Left ventricle myocardium inferior (tissue), 1 donor: ENCODE measurements at regions not wholly inside any gene's neighbourhood (a gene's known extent, or its start where the extent isn't known, plus 50 kb on each side); places are given as distances from the start of the nearest gene placed in this dataset.

Experiments
- DNase-seq: peaks from one replicate; pipeline ENCODE4 v3.0.0-alpha.2; 2020
- H3K27ac ChIP-seq: fragments of 200-600 bp; replicated peaks from 2 replicates; pipeline ENCODE4 v1.8.0; 2021
- H3K27me3 ChIP-seq: fragments of 200-600 bp; 2 replicates; pipeline ENCODE4 v1.8.0; 2021; ENCODE audit warnings: low read depth
- H3K36me3 ChIP-seq: fragments of 200-600 bp; 2 replicates; pipeline ENCODE4 v1.8.0; 2021
- H3K4me1 ChIP-seq: fragments of 200-600 bp; 2 replicates; pipeline ENCODE4 v1.8.0; 2021
- H3K4me3 ChIP-seq: fragments of 200-600 bp; 2 replicates; pipeline ENCODE4 v1.8.0; 2021; ENCODE audit warnings: mild to moderate bottlenecking, moderate library complexity
- H3K9me3 ChIP-seq: fragments of 200-600 bp; replicated peaks from 2 replicates; pipeline ENCODE4 v1.8.0; 2021
- intact Hi-C: fragments of 100-400 bp; cut with micrococcal nuclease; formaldehyde crosslinking; loops from one replicate; pipeline ENCODE4 v1.11.0; 2022
- TF ChIP-seq, protein P1 (sequence below): fragments of 200-600 bp; IDR thresholded peaks from 2 replicates; pipeline ENCODE4 v1.8.0; 2021; ENCODE audit warnings: antibody characterized with exemption, mild to moderate bottlenecking, borderline replicate concordance
- donor health status: DM: no; HTN: yes; CAD: no; lungs with severe emphysema.

DNA sequence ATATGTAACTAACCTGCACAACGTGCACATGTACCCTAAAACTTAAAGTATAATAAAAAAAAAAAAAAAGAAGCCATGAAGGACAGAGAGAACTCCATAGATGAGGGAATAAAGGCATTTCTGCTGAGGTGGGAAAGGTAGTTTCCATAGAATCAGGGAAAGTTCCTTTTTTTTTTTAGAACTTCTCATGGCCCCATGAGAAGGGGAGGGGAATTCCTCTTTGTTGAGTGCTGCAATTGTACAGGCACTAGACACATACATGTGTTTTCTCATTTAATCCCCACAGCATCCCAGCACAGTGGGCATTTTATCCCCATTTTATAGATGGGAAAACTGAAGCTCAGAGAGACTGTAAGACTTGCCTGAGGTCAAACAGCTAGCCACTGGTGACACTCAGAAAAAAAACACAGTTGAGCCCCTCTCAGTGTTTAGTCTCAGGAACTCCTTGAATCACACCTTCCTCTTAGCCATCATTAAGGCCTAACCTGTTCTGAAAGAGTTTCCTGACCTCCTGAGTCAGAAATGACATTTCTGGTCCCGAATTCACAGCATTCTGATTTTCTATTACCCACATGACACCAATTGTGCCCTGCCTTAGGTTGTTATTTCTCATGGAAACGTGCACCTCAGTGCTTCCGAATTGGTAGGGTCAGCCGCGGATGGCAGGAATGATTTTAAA is 189.3 kb upstream of the G2E3 start:
- H3K36me3 ChIP-seq: no peaks in the 10 kb centered on the region
- no peak overlapping the region for H3K4me3 ChIP-seq
- DNase-seq: no peak
- intact Hi-C loops: no loop called here
- H3K9me3 ChIP-seq: no peaks in the 10 kb centered on the region
- H3K27me3 ChIP-seq: peaks cover 13% of the 10 kb centered on the region
- H3K27ac ChIP-seq: no peak overlapping the region
- TF ChIP-seq, protein P1, sequence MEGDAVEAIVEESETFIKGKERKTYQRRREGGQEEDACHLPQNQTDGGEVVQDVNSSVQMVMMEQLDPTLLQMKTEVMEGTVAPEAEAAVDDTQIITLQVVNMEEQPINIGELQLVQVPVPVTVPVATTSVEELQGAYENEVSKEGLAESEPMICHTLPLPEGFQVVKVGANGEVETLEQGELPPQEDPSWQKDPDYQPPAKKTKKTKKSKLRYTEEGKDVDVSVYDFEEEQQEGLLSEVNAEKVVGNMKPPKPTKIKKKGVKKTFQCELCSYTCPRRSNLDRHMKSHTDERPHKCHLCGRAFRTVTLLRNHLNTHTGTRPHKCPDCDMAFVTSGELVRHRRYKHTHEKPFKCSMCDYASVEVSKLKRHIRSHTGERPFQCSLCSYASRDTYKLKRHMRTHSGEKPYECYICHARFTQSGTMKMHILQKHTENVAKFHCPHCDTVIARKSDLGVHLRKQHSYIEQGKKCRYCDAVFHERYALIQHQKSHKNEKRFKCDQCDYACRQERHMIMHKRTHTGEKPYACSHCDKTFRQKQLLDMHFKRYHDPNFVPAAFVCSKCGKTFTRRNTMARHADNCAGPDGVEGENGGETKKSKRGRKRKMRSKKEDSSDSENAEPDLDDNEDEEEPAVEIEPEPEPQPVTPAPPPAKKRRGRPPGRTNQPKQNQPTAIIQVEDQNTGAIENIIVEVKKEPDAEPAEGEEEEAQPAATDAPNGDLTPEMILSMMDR: no peak
- no peaks in the 10 kb centered on the region for H3K4me1 ChIP-seq

DNA sequence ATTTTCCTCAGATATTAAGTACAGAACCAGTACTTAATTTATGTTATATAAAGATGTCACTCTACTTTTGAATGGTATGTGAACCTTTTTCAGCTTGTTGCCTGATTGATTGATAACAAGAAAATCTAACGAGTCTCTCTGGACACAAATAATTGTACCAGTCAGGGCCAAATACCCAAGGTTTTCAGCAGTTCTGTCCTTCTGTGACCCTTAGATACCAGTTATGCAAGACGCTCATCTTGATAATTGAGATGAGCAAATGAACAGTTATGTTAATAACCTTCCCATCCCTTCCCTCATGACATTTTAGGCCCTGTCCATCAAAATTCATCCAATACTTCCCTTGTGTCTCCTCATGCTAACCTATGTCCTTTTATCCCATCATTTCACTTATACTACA is 185.9 kb upstream of the G2E3 start:
- H3K9me3 ChIP-seq: no peaks in the 10 kb centered on the region
- intact Hi-C loops: no loop called here
- H3K27me3 ChIP-seq: peaks cover 19% of the 10 kb centered on the region

DNA sequence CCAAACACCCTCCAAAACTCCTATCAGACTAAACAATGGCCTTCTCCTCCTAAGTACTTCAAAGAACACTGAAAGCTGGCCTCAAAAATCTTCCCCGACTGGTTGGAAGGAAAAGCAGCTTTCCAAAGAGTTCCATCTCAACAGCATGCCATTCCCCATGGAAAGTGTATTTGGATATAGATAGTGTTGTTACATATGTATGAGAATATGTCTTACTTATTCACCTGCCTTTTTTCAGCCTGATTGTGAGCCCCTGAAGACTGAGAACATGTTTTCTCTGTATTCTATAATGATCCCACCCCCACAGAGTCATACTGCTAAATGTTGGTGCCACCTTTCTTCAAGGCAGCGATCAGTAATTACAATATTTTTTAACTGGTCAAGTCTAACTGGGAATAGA is 185.4 kb upstream of the G2E3 start:
- Histone ChIP-seq H3K4me3 (no peak overlapping the region), H3K9me3 (no peaks in the 10 kb centered on the region), H3K27ac (no peak overlapping the region), H3K27me3 (peaks cover 19% of the 10 kb centered on the region), H3K36me3 (no peaks in the 10 kb centered on the region), H3K4me1 (no peaks in the 10 kb centered on the region)
- intact Hi-C loops: no loop called here
- TF ChIP-seq, protein P1: no peak
- DNase-seq: no peak

More for the DNA sequence above, 185.9 kb upstream of the G2E3 start:
- no peaks in the 10 kb centered on the region for H3K4me1 ChIP-seq
- H3K4me3 ChIP-seq: no peak overlapping the region
- no peaks in the 10 kb centered on the region for H3K36me3 ChIP-seq
- TF ChIP-seq, protein P1: no peak
- no peak for DNase-seq
- H3K27ac ChIP-seq: no peak overlapping the region

DNA sequence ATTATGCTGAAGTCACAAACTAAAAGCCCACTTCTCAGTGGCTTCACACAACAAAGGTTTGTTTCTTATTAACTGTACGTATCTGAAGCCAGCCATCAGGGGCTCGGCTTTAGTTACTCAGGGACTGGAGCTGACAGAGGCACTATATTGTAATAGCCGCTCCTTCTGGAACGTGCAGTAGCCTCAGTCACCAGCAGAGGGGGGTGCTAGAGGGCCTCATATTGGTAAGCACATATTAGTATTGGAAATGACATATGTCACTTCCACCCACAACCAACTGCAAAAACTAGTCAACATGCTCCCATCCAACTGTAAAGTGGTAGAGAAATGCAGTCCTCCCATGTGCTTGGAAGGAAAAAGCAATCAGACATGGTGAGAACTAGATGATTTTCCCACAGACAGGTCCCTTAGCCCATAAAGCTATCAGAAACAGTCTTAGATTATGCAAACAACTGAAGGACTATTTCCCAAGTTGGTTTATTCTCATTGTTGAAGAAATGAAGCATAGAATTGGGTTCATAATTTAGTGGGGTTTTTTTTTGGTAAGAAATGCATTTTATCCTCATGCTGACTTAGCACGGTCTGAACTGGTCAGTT is 183.6 kb upstream of the G2E3 start:
- TF ChIP-seq, protein P1: peak; percentile 85
- Histone ChIP-seq H3K4me3 (no peak overlapping the region), H3K36me3 (no peaks in the 10 kb centered on the region), H3K27ac (no peak overlapping the region), H3K9me3 (no peaks in the 10 kb centered on the region), H3K4me1 (no peaks in the 10 kb centered on the region), H3K27me3 (peaks cover 15% of the 10 kb centered on the region)
- intact Hi-C loops: loop anchor here (5.0 kb wide), 1 partner anchor 147 kb away; no protein-coding TSS in a partner anchor
- peak; percentile 47 for DNase-seq

DNA sequence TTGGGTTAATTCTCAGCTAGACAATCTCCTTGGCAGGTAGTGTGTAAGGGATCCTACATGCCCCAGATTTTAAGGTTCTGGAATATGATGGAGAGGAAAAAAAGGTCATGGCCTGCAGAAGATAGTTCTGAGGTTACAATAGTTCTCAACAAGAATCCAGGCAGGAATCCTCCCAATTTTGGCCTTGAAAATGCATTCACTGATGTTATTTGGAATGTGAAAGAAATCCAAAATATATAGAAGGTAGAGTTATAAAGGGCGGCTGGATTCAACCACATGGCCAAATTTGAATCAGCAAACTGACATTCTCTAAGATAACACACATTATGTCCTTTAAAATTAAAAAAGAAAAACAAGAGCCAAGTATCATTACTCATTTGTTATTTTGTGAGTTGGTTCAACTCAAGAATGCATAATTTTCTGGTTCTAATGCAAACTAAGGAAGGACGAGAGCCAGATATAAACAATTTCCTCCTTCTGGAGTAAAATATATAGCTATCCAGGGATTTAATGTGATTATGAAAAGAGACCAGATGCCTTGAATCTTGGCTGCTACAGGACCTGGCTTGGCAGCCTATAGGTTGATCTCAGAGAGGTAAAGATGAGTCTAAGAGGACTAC is 177.0 kb upstream of the G2E3 start:
- H3K9me3 ChIP-seq: no peaks in the 10 kb centered on the region
- no peaks in the 10 kb centered on the region for H3K27me3 ChIP-seq
- DNase-seq: no peak
- TF ChIP-seq, protein P1: no peak
- H3K36me3 ChIP-seq: no peaks in the 10 kb centered on the region
- no peak overlapping the region for H3K27ac ChIP-seq
- intact Hi-C loops: no loop called here
- no peak overlapping the region for H3K4me3 ChIP-seq
- H3K4me1 ChIP-seq: no peaks in the 10 kb centered on the region
